Choroid plexus epithelial cell (primary cell): ENCODE measurements at regions not wholly inside any gene's neighbourhood (a gene's known extent, or its start where the extent isn't known, plus 50 kb on each side); places are given as distances from the start of the nearest gene placed in this dataset.
A peak's percentile ranks its signal among the peaks of the same experiment; 100 is the strongest.

Source experiments
- DNase-seq: peaks from one replicate; pipeline ENCODE4 v3.0.0-alpha.2; 2010; ENCODE audit warnings: low read depth
- H3K4me3 ChIP-seq: 2 replicates; pipeline ENCODE4 v1.5.1; 2011; ENCODE audit warnings: low read depth, mild to moderate bottlenecking, control low read depth, low read length, moderate library complexity
- CTCF ChIP-seq: conservative IDR thresholded peaks from 2 replicates; pipeline ENCODE4 v1.5.1; 2011; ENCODE audit warnings: low read depth, mild to moderate bottlenecking, control low read depth, inconsistent platforms, low read length, moderate library complexity

GRCh38 chr18:73315381-73315780 is 447.6 kb upstream of the NETO1 start:
- H3K4me3 ChIP-seq: no peak overlapping the region
- TF ChIP-seq CTCF: no peak

DNA sequence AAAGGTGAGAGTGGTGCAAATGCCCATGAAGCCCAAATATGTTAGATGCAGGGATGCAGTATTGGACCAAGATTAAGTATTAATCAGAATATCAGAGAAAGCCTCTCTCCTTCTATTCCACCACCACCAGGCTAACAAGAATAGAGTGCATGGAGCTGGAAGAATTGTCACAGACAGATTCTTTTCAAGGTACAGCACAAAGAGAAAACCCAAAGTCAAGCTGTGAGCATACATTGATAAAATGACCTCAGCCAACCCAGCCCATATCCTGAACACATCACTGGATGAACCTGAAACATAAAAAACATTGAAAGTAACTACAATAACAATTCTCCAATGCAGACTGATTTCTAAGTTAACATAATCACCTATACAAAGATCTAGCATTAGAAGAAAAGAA is 445.7 kb upstream of the NETO1 start:
- DNase-seq: no peak
- no peak overlapping the region for H3K4me3 ChIP-seq
- TF ChIP-seq CTCF: no peak

More at GRCh38 chr18:73315381-73315780, 447.6 kb upstream of the NETO1 start:
- DNase-seq: no peak

- TF ChIP-seq CTCF: no peak
- H3K4me3 ChIP-seq: no peak overlapping the region
- DNase-seq: peak; percentile 15
Measured at GRCh38 chr18:73296686-73297085, 428.9 kb upstream of the NETO1 start.

DNA sequence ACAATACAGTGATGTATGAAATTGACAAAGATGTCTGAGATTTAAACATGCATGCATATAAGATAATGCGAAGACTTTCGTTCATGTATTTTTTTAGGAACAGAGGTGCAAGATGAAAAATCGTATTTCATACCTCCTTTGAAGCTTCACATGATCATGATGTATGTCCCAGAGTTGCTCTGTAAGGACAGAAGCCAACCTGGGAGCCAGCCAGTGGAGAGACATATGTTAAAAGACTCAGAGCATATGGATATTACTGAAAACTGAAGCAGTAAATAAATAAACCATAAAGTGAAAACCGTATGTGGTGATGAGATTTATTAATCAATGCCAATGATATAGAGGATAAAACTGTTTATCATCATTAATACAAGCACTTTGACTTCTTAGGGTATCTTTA is 424.4 kb upstream of the NETO1 start:
- no peak overlapping the region for H3K4me3 ChIP-seq
- no peak for TF ChIP-seq CTCF
- DNase-seq: no peak

DNA sequence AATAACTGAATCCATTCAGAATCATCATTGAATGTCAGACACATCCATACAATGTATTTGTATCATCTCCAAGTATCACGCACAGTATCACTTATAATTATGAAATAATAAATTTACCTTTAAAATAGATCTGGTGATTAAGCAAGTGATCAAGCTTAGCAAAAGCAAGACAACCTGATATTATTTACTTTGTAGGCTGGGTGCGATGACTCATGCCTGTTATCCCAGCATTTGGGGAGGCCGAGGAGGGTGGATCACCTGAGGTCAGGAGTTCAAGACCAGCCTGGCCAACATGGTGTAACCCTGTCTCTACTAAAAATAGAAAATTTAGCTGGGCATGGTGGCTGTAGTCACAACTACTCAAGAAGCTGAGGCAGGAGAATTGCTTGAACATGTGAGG is 421.0 kb upstream of the NETO1 start:
- H3K4me3 ChIP-seq: no peak overlapping the region
- no peak for TF ChIP-seq CTCF
- DNase-seq: no peak

- no peak for DNase-seq
- TF ChIP-seq CTCF: no peak
- no peak overlapping the region for H3K4me3 ChIP-seq
Measured at GRCh38 chr18:73286584-73286983, 418.8 kb upstream of the NETO1 start.

DNA sequence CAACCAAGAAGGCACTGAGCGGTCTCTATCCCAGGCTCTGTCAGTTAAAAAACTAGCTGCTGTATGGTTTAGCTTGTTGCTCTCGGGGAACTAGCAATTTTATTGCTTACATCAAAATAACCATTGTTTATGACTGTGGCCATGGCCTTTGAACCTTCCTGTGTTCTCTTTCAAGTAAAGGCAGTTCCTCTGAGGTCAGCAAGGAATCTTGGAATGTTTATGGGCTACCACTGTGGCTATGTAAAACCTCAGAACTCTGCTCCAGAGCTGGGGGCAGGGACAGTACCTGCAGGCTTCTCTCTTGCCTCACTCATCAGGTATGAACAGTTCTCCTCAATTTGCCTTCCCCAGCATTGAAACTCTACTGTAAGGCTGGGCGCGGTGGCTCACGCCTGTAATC is 416.0 kb upstream of the NETO1 start:
- no peak overlapping the region for H3K4me3 ChIP-seq
- TF ChIP-seq CTCF: no peak
- DNase-seq: peak; percentile 70
